BJ (cell line): ENCODE measurements at regions not wholly inside any gene's neighbourhood (a gene's known extent, or its start where the extent isn't known, plus 50 kb on each side); places are given as distances from the start of the nearest gene placed in this dataset.

Experiments
- CTCF ChIA-PET: fragments of 350-600 bp; formaldehyde crosslinking; extraction: SDS; loops from one replicate; lab custom pipeline; 2021; ENCODE audit warnings: antibody characterized with exemption, inconsistent platforms; lab: Yijun Ruan, JAX
- POLR2A ChIA-PET: fragments of 300-600 bp; sonication (Branson Sonifier 250); formaldehyde crosslinking; extraction: SDS; loops from one replicate; lab custom pipeline; 2021; ENCODE audit warnings: antibody characterized with exemption; lab: Charles Lee
- DNase-seq: peaks from one replicate; pipeline ENCODE4 v3.0.0-alpha.2; 2011; ENCODE audit warnings: low read depth
- H3K27me3 ChIP-seq: 2 replicates; pipeline ENCODE4 v1.6.0; 2011; ENCODE audit warnings: low read length; ENCODE audit not compliant: control insufficient read depth, insufficient read depth
- H3K36me3 ChIP-seq: 2 replicates; pipeline ENCODE4 v1.5.1; 2011; ENCODE audit warnings: low read length; ENCODE audit not compliant: control insufficient read depth, insufficient read depth
- H3K4me3 ChIP-seq: 2 replicates; pipeline ENCODE4 v1.5.1; 2011; ENCODE audit warnings: low read depth, mild to moderate bottlenecking, control low read depth, low read length
- CTCF ChIP-seq: IDR thresholded peaks from 2 replicates; pipeline ENCODE4 v1.5.1; 2011; ENCODE audit warnings: low read depth, mild to moderate bottlenecking, control low read depth, inconsistent platforms, low read length, moderate library complexity; ENCODE audit not compliant: insufficient read depth

DNA sequence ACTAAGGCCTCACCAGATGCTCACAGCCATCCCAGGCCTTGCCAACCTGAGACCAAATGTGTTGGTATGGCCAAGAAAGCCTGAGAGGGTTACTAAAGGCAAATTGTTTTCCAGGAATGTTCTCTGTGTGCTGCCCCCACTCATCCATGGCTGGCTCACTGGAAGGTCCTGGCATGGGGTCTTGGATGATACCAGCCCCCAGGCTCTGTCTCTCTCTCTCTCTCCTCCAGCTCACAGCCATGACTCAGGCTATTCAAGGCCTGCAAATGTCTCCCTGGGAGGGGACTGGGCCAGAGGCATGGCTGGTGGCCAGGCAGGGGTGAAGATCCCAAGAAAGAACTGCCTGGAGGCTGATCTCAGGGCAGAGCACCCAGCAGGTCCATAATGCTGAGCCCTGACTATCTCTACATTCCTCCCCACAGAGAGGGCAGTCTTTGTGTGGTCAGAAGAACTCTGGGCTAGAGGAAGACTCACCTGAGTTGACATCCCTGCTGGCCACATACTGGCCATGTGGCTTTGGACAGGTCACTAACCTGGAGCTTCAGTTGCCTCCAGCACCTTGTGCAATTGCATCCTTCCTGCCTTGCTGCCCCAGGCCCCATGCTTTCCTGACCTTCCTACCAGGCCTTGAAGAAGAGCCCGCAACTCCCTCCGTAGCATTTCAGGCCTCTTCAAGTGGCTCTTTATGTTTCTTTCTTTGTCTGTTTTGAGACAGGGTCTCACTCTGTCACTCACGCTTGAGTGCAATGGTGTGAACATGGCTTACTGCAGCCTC is 150.4 kb downstream of the ZFP36L2 start:
- ChIA-PET POLR2A (no interaction called here), CTCF (interaction anchor here (0.7 to 1.8 kb wide), 2 partner anchors 94 to 142 kb away, joined by 3 to 4 read pairs; no protein-coding TSS in a partner anchor)
- Histone ChIP-seq H3K4me3 (no peak overlapping the region), H3K27me3 (no peaks in the 10 kb centered on the region), H3K36me3 (no peaks in the 10 kb centered on the region)
- DNase-seq, result no peak
- TF ChIP-seq CTCF, result no peak

- CTCF ChIA-PET, result interaction anchor here (1.0 kb wide), 1 partner anchor 14 kb away, joined by 3 read pairs; no protein-coding TSS in a partner anchor
- Histone ChIP-seq H3K27me3 (no peaks in the 10 kb centered on the region), H3K4me3 (no peak overlapping the region), H3K36me3 (no peaks in the 10 kb centered on the region)
- TF ChIP-seq CTCF, result peak; percentile 29; the same call in 1 of the 2 replicates
- peak; percentile 97 for DNase-seq
- POLR2A ChIA-PET, result no interaction called here
Observed at GRCh38 chr2:43075054-43075593, 151.3 kb downstream of the ZFP36L2 start.

DNA sequence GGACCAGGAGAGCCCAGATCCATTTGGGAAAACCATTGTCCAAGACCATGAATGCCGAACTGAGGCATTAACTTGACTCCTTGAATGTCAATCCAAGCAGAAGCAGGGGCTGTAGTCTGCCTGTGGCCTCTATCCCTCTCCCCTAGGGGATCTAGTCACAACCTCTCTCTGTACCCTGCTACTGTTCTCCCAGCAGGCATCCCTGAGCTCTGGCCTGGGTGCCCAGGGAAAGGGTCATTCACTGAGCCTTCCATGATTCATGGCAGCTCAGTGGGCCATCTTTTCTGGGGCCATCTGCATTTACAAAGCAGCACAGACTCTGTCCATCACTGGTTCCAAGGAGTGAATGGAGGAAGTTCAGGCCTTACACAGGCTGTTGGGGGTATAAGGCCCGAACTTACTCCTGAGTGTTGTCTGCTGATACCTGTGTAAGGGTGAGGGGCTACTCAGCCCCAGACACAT is 151.8 kb downstream of the ZFP36L2 start:
- no peak for TF ChIP-seq CTCF
- ChIA-PET POLR2A (no interaction called here), CTCF (interaction anchor here (1.0 kb wide), 1 partner anchor 14 kb away, joined by 3 read pairs; no protein-coding TSS in a partner anchor)
- H3K4me3 ChIP-seq, result no peak overlapping the region
- no peaks in the 10 kb centered on the region for H3K36me3 ChIP-seq
- H3K27me3 ChIP-seq, result no peaks in the 10 kb centered on the region
- no peak for DNase-seq

DNA sequence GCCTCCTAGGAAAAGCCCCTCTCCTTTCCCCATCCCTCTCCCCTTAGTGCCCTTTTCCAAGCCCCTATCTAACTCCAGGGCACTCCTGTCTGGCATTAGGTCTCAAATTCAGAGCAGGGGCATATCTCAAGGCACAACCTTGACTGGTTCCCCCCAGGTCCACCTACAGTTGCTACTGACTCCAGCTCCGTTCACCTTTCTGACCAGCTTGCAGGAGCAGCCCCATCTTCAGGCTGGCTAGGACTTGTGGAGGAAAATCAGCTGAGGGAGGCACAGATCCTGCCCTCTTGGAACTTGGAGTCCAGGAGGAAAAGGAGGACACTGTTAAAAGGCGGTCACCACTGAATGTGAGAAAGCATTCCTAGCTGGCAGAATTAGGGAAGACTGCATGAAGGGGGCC is 152.4 kb downstream of the ZFP36L2 start:
- CTCF ChIA-PET, result interaction anchor here (1.8 kb wide), 1 partner anchor 50 kb away, joined by 6 read pairs; no protein-coding TSS in a partner anchor
- DNase-seq, result no peak
- H3K4me3 ChIP-seq, result no peak overlapping the region
- TF ChIP-seq CTCF, result no peak
- POLR2A ChIA-PET, result no interaction called here
- no peaks in the 10 kb centered on the region for H3K36me3 ChIP-seq
- no peaks in the 10 kb centered on the region for H3K27me3 ChIP-seq

DNA sequence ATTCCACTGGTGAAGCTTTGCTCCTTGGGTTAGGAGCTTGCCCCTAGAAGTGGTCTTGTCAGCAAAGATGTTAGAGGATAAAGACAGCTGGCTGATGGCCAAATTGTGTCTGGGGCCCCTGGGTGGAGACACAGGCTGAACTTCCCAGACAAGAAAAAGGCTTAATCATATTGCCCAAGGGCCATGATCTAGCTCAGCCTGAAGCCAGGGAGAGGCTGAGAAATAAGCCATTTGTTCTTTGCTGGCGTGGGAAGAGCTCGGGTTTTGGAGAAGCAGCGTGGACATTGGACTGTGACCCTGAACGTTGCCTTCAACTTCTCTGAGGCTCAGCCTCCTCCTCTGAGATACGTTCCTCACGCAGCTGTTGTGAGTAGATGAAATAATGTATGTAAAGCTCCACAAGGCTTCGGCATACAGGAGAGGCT is 153.0 kb downstream of the ZFP36L2 start:
- ChIA-PET POLR2A (no interaction called here), CTCF (interaction anchor here (0.6 to 1.8 kb wide), 4 partner anchors 49 to 214 kb away, joined by 3 to 6 read pairs (median 3); no protein-coding TSS in a partner anchor)
- no peak for TF ChIP-seq CTCF
- Histone ChIP-seq H3K36me3 (no peaks in the 10 kb centered on the region), H3K27me3 (no peaks in the 10 kb centered on the region), H3K4me3 (no peak overlapping the region)
- no peak for DNase-seq
